ENCODE measurements at regions not wholly inside any gene's neighbourhood (a gene's known extent, or its start where the extent isn't known, plus 50 kb on each side); places are given as distances from the start of the nearest gene placed in this dataset.
"Not testable (repeated sequence)": the region's sequence is repeated elsewhere in the genome, so short reads cannot be mapped to it uniquely, and the experiment has no call there.

GRCh38 chr12:13562915-13563742 lies 366.6 kb downstream of the EMP1 start:
- DNase-seq (ENCODE audit: low spot score): no peak

- DNase-seq (ENCODE audit: low spot score): no peak
Observed at GRCh38 chr12:13561923-13562322, 365.4 kb downstream of the EMP1 start.

GRCh38 chr12:13559318-13559978 lies 362.9 kb downstream of the EMP1 start:
- DNase-seq (ENCODE audit: low spot score): peak; percentile 32

GRCh38 chr12:13552830-13553229 lies 356.3 kb downstream of the EMP1 start:
- DNase-seq (ENCODE audit: low spot score): no peak

- DNase-seq (ENCODE audit: low spot score): no peak
Observed at GRCh38 chr12:13547283-13547682, 350.8 kb downstream of the EMP1 start.

GRCh38 chr12:13546231-13546630 lies 349.7 kb downstream of the EMP1 start:
- DNase-seq (ENCODE audit: low spot score): no peak

GRCh38 chr12:13539051-13539450 lies 342.5 kb downstream of the EMP1 start:
- no peak for DNase-seq (ENCODE audit: low spot score)

GRCh38 chr12:13538136-13538535 lies 341.6 kb downstream of the EMP1 start:
- DNase-seq (ENCODE audit: low spot score): no peak

- no peak for DNase-seq (ENCODE audit: low spot score)
Observed at GRCh38 chr12:13537623-13538022, 341.1 kb downstream of the EMP1 start.

GRCh38 chr12:13536219-13536910 lies 339.8 kb downstream of the EMP1 start:
- DNase-seq (ENCODE audit: low spot score): no peak

GRCh38 chr12:13534645-13535398 lies 338.3 kb downstream of the EMP1 start:
- DNase-seq (ENCODE audit: low spot score): peak; percentile 57

GRCh38 chr12:13534242-13534641 lies 337.7 kb downstream of the EMP1 start:
- no peak for DNase-seq (ENCODE audit: low spot score)

GRCh38 chr12:13530966-13531365 lies 334.4 kb downstream of the EMP1 start:
- DNase-seq (ENCODE audit: low spot score): no peak

- not testable (repeated sequence) for DNase-seq (ENCODE audit: low spot score)
Observed at GRCh38 chr12:13526185-13526921, 329.8 kb downstream of the EMP1 start.

GRCh38 chr12:13523536-13524307 lies 327.2 kb downstream of the EMP1 start:
- no peak for DNase-seq (ENCODE audit: low spot score)

- DNase-seq (ENCODE audit: low spot score): not testable (repeated sequence)
Observed at GRCh38 chr12:13518034-13518433, 321.5 kb downstream of the EMP1 start.

GRCh38 chr12:13509740-13510139 lies 313.2 kb downstream of the EMP1 start:
- DNase-seq (ENCODE audit: low spot score): no peak

GRCh38 chr12:13505636-13506035 lies 309.1 kb downstream of the EMP1 start:
- DNase-seq (ENCODE audit: low spot score): no peak

- DNase-seq (ENCODE audit: low spot score): no peak
Observed at GRCh38 chr12:13505224-13505623, 308.7 kb downstream of the EMP1 start.

GRCh38 chr12:13504736-13505135 lies 308.2 kb downstream of the EMP1 start:
- no peak for DNase-seq (ENCODE audit: low spot score)
